ENCODE measurements at regions not wholly inside any gene's neighbourhood (a gene's known extent, or its start where the extent isn't known, plus 50 kb on each side); places are given as distances from the start of the nearest gene placed in this dataset.
A peak's percentile ranks its signal among the peaks of the same experiment; 100 is the strongest.
"Not testable (repeated sequence)": the region's sequence is repeated elsewhere in the genome, so short reads cannot be mapped to it uniquely, and the experiment has no call there.

GRCh38 chr5:53407373-53407772 lies 73.1 kb upstream of the FST start:
- no peak overlapping the region for H3K4me3 Mint-ChIP-seq
- H3K27ac Mint-ChIP-seq, result no peak overlapping the region

GRCh38 chr5:53411388-53411787 lies 69.0 kb upstream of the FST start:
- DNase-seq, result no peak
- Mint-ChIP-seq H3K4me3 (no peak overlapping the region), H3K4me1 (peaks cover 6% of the 10 kb centered on the region), H3K9me3 (no peaks in the 10 kb centered on the region), H3K27ac (no peak overlapping the region), H3K36me3 (no peaks in the 10 kb centered on the region), H3K27me3 (peaks cover 4% of the 10 kb centered on the region)

More at GRCh38 chr5:53407373-53407772, 73.1 kb upstream of the FST start:
- DNase-seq, result no peak
- Mint-ChIP-seq H3K36me3 (no peaks in the 10 kb centered on the region), H3K27me3 (peaks cover 4% of the 10 kb centered on the region), H3K4me1 (peaks cover 6% of the 10 kb centered on the region), H3K9me3 (no peaks in the 10 kb centered on the region)

GRCh38 chr5:53412499-53412898 lies 67.9 kb upstream of the FST start:
- H3K4me3 Mint-ChIP-seq, H3K27ac Mint-ChIP-seq, H3K36me3 Mint-ChIP-seq, DNase-seq, H3K4me1 Mint-ChIP-seq, H3K9me3 Mint-ChIP-seq, H3K27me3 Mint-ChIP-seq: not testable (repeated sequence)

GRCh38 chr5:53416144-53416738 lies 64.2 kb upstream of the FST start:
- Mint-ChIP-seq H3K4me1 (peaks cover 6% of the 10 kb centered on the region), H3K27ac (no peak overlapping the region), H3K4me3 (no peak overlapping the region), H3K36me3 (no peaks in the 10 kb centered on the region), H3K9me3 (no peaks in the 10 kb centered on the region), H3K27me3 (peaks cover 4% of the 10 kb centered on the region)
- DNase-seq, result no peak

GRCh38 chr5:53418409-53418808 lies 62.0 kb upstream of the FST start:
- Mint-ChIP-seq H3K4me3 (no peak overlapping the region), H3K27ac (no peak overlapping the region), H3K9me3 (no peaks in the 10 kb centered on the region), H3K4me1 (peaks cover 3% of the 10 kb centered on the region), H3K27me3 (peaks cover 8% of the 10 kb centered on the region), H3K36me3 (no peaks in the 10 kb centered on the region)
- no peak for DNase-seq

- H3K4me1 Mint-ChIP-seq, result peaks cover 3% of the 10 kb centered on the region
- no peaks in the 10 kb centered on the region for H3K9me3 Mint-ChIP-seq
- H3K27ac Mint-ChIP-seq, result no peak overlapping the region
- no peak overlapping the region for H3K4me3 Mint-ChIP-seq
- H3K36me3 Mint-ChIP-seq, result no peaks in the 10 kb centered on the region
- H3K27me3 Mint-ChIP-seq, result peaks cover 5% of the 10 kb centered on the region
- DNase-seq, result no peak
These were observed 61.4 kb upstream of the FST start for GRCh38 chr5:53418826-53419658.

GRCh38 chr5:53422539-53422938 lies 57.9 kb upstream of the FST start:
- Mint-ChIP-seq H3K27ac (no peak overlapping the region), H3K4me1 (peaks cover 3% of the 10 kb centered on the region), H3K27me3 (peaks cover 10% of the 10 kb centered on the region), H3K36me3 (no peaks in the 10 kb centered on the region), H3K4me3 (no peak overlapping the region), H3K9me3 (no peaks in the 10 kb centered on the region)
- DNase-seq, result no peak

- Mint-ChIP-seq H3K4me3 (no peak overlapping the region), H3K27ac (no peak overlapping the region), H3K4me1 (peaks cover 3% of the 10 kb centered on the region), H3K36me3 (no peaks in the 10 kb centered on the region), H3K27me3 (peaks cover 16% of the 10 kb centered on the region), H3K9me3 (no peaks in the 10 kb centered on the region)
- DNase-seq, result no peak
These were observed 56.7 kb upstream of the FST start for GRCh38 chr5:53423724-53424123.

GRCh38 chr5:53424686-53425615 lies 55.5 kb upstream of the FST start:
- H3K9me3 Mint-ChIP-seq, result no peaks in the 10 kb centered on the region
- no peaks in the 10 kb centered on the region for H3K36me3 Mint-ChIP-seq
- no peaks in the 10 kb centered on the region for H3K4me1 Mint-ChIP-seq
- no peak for DNase-seq
- no peak overlapping the region for H3K27ac Mint-ChIP-seq
- no peak overlapping the region for H3K4me3 Mint-ChIP-seq
- H3K27me3 Mint-ChIP-seq, result peaks cover 25% of the 10 kb centered on the region

- Mint-ChIP-seq H3K27ac (no peak overlapping the region), H3K9me3 (no peaks in the 10 kb centered on the region), H3K4me1 (no peaks in the 10 kb centered on the region), H3K27me3 (peaks cover 25% of the 10 kb centered on the region), H3K4me3 (no peak overlapping the region), H3K36me3 (no peaks in the 10 kb centered on the region)
- peak; percentile 10 for DNase-seq
These were observed 54.5 kb upstream of the FST start for GRCh38 chr5:53425687-53426511.

- Mint-ChIP-seq H3K27ac (no peak overlapping the region), H3K9me3 (no peaks in the 10 kb centered on the region), H3K27me3 (peaks cover 25% of the 10 kb centered on the region), H3K36me3 (no peaks in the 10 kb centered on the region), H3K4me1 (no peaks in the 10 kb centered on the region), H3K4me3 (no peak overlapping the region)
- DNase-seq, result no peak
These were observed 54.0 kb upstream of the FST start for GRCh38 chr5:53426512-53426830.

GRCh38 chr5:53426878-53427277 lies 53.6 kb upstream of the FST start:
- H3K4me1 Mint-ChIP-seq, result no peaks in the 10 kb centered on the region
- H3K27ac Mint-ChIP-seq, result no peak overlapping the region
- no peaks in the 10 kb centered on the region for H3K36me3 Mint-ChIP-seq
- DNase-seq, result no peak
- H3K9me3 Mint-ChIP-seq, result no peaks in the 10 kb centered on the region
- peaks cover 25% of the 10 kb centered on the region for H3K27me3 Mint-ChIP-seq
- no peak overlapping the region for H3K4me3 Mint-ChIP-seq

GRCh38 chr5:53427965-53428364 lies 52.5 kb upstream of the FST start:
- no peaks in the 10 kb centered on the region for H3K36me3 Mint-ChIP-seq
- no peaks in the 10 kb centered on the region for H3K4me1 Mint-ChIP-seq
- H3K27me3 Mint-ChIP-seq, result peaks cover 21% of the 10 kb centered on the region
- no peak overlapping the region for H3K27ac Mint-ChIP-seq
- no peak overlapping the region for H3K4me3 Mint-ChIP-seq
- no peak for DNase-seq
- no peaks in the 10 kb centered on the region for H3K9me3 Mint-ChIP-seq

- H3K27me3 Mint-ChIP-seq, result peaks cover 24% of the 10 kb centered on the region
- H3K4me3 Mint-ChIP-seq, result no peak overlapping the region
- no peak overlapping the region for H3K27ac Mint-ChIP-seq
- no peaks in the 10 kb centered on the region for H3K9me3 Mint-ChIP-seq
- no peaks in the 10 kb centered on the region for H3K4me1 Mint-ChIP-seq
- DNase-seq, result no peak
- H3K36me3 Mint-ChIP-seq, result no peaks in the 10 kb centered on the region
These were observed 50.7 kb upstream of the FST start for GRCh38 chr5:53429706-53430105.

Data from activated naive CD8-positive, alpha-beta T cell treated with anti-CD3 and anti-CD28 coated beads for 36 hours (primary cell).